Loucy (cell line): ENCODE measurements at regions not wholly inside any gene's neighbourhood (a gene's known extent, or its start where the extent isn't known, plus 50 kb on each side); places are given as distances from the start of the nearest gene placed in this dataset.

Source experiments
- H2AFZ ChIP-seq: fragments of 200-600 bp; sonication (generic); 2 replicates; pipeline ENCODE4 v1.6.0; 2016; ENCODE audit warnings: antibody characterized with exemption, mild to moderate bottlenecking, low read length, moderate library complexity
- H3F3A ChIP-seq: fragments of 200-600 bp; 2 replicates; pipeline ENCODE4 v1.6.0; 2016; ENCODE audit warnings: antibody characterized with exemption, low read depth, mild to moderate bottlenecking
- H3K27me3 ChIP-seq: fragments of 200-600 bp; sonication (generic); 2 replicates; pipeline ENCODE4 v1.6.1; 2014; ENCODE audit warnings: low read length, mild to moderate bottlenecking; ENCODE audit not compliant: insufficient read depth, poor library complexity, severe bottlenecking
- H3K36me3 ChIP-seq: fragments of 200-600 bp; sonication (generic); 2 replicates; pipeline ENCODE4 v1.6.1; 2016; ENCODE audit warnings: low read length; ENCODE audit not compliant: insufficient read depth
- H3K4me1 ChIP-seq: fragments of 200-600 bp; sonication (generic); 2 replicates; pipeline ENCODE4 v1.5.1; 2014; ENCODE audit warnings: low read length, mild to moderate bottlenecking; ENCODE audit not compliant: insufficient read depth, poor library complexity, severe bottlenecking
- H3K4me2 ChIP-seq: fragments of 200-600 bp; sonication (generic); 2 replicates; pipeline ENCODE4 v1.6.0; 2014; ENCODE audit warnings: antibody characterized with exemption, low read length, low read depth, mild to moderate bottlenecking; ENCODE audit not compliant: poor library complexity, severe bottlenecking
- H3K4me3 ChIP-seq: fragments of 200-600 bp; sonication (generic); 2 replicates; pipeline ENCODE4 v1.5.1; 2014; ENCODE audit warnings: low read length, mild to moderate bottlenecking, mixed read lengths; ENCODE audit not compliant: poor library complexity, severe bottlenecking
- H3K79me2 ChIP-seq: fragments of 200-600 bp; sonication (generic); 2 replicates; pipeline ENCODE4 v1.6.1; 2014; ENCODE audit warnings: low read length; ENCODE audit not compliant: insufficient read depth
- H3K9ac ChIP-seq: fragments of 200-600 bp; sonication (generic); 2 replicates; pipeline ENCODE4 v1.6.0; 2014; ENCODE audit warnings: mild to moderate bottlenecking, low read depth, low read length, moderate library complexity; ENCODE audit not compliant: poor library complexity, severe bottlenecking
- H3K9me2 ChIP-seq: fragments of 200-600 bp; sonication (generic); replicated peaks from 2 replicates; pipeline ENCODE4 v1.6.1; 2016; ENCODE audit warnings: low read depth, low read length, mixed read lengths
- H3K9me3 ChIP-seq: fragments of 200-600 bp; sonication (generic); 2 replicates; pipeline ENCODE4 v1.6.1; 2014; ENCODE audit warnings: mild to moderate bottlenecking, antibody characterized with exemption, low read length, low read depth; ENCODE audit not compliant: insufficient read depth
- H4K20me1 ChIP-seq: fragments of 200-600 bp; sonication (generic); 2 replicates; pipeline ENCODE4 v1.6.0; 2014; ENCODE audit warnings: antibody characterized with exemption, low read length, mild to moderate bottlenecking; ENCODE audit not compliant: insufficient read depth, poor library complexity, severe bottlenecking
- CTCF ChIP-seq: fragments of 200-600 bp; sonication (generic); conservative IDR thresholded peaks from 2 replicates; pipeline ENCODE4 v1.5.1; 2014; ENCODE audit warnings: mild to moderate bottlenecking, antibody characterized with exemption, low read length
- EZH2phosphoT487 ChIP-seq: fragments of 200-600 bp; IDR thresholded peaks from 2 replicates; pipeline ENCODE4 v1.6.1; 2018; ENCODE audit warnings: antibody characterized with exemption, mild to moderate bottlenecking, moderate library complexity, borderline replicate concordance

DNA sequence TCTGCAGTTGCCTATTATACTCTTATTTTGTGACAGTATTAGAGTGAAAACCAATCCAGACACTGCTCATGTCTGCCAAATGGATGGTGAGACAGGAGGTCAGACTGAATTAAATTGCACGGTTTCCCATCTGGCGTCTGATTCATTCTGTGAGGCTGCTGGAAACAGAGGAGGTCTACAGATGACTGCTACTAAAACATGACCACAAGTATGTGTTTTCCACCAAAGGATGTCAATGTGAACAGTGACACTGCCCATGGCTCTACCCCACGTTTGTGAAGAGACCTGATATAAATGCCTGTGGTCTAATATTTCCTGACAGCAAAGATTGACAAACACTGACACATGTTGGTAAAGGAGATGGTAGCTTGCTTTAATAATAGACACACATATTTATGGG is 104.3 kb upstream of the ST6GAL2 start:
- Histone ChIP-seq H3K4me2 (no peak overlapping the region), H3K9ac (no peak overlapping the region), H3F3A (no peaks in the 10 kb centered on the region), H3K27me3 (no peaks in the 10 kb centered on the region), H3K9me2 (no peaks in the 10 kb centered on the region), H3K36me3 (no peaks in the 10 kb centered on the region), H3K79me2 (no peaks in the 10 kb centered on the region), H3K4me3 (no peak overlapping the region), H3K9me3 (no peaks in the 10 kb centered on the region), H4K20me1 (no peaks in the 10 kb centered on the region), H2AFZ (no peak overlapping the region), H3K4me1 (no peaks in the 10 kb centered on the region)
- no peak for TF ChIP-seq CTCF
- no peak for TF ChIP-seq EZH2phosphoT487

- Histone ChIP-seq H4K20me1 (no peaks in the 10 kb centered on the region), H3F3A (no peaks in the 10 kb centered on the region), H3K9me3 (no peaks in the 10 kb centered on the region), H3K4me2 (no peak overlapping the region), H3K79me2 (no peaks in the 10 kb centered on the region), H2AFZ (no peak overlapping the region), H3K36me3 (no peaks in the 10 kb centered on the region), H3K9me2 (no peaks in the 10 kb centered on the region), H3K4me3 (no peak overlapping the region), H3K4me1 (no peaks in the 10 kb centered on the region), H3K9ac (no peak overlapping the region), H3K27me3 (no peaks in the 10 kb centered on the region)
- TF ChIP-seq EZH2phosphoT487: no peak
Observed at GRCh38 chr2:106991866-106992265, 105.9 kb upstream of the ST6GAL2 start.

- Histone ChIP-seq H3K79me2 (no peaks in the 10 kb centered on the region), H3K4me3 (no peak overlapping the region), H3F3A (no peaks in the 10 kb centered on the region), H3K9ac (no peak overlapping the region), H2AFZ (no peak overlapping the region), H3K4me2 (no peak overlapping the region), H4K20me1 (no peaks in the 10 kb centered on the region), H3K9me2 (no peaks in the 10 kb centered on the region), H3K9me3 (no peaks in the 10 kb centered on the region), H3K36me3 (no peaks in the 10 kb centered on the region), H3K4me1 (no peaks in the 10 kb centered on the region), H3K27me3 (no peaks in the 10 kb centered on the region)
- TF ChIP-seq EZH2phosphoT487 (no peak), CTCF (no peak)
Observed at GRCh38 chr2:106995556-106995955, 109.6 kb upstream of the ST6GAL2 start.

- Histone ChIP-seq H3K4me1 (no peaks in the 10 kb centered on the region), H2AFZ (no peak overlapping the region), H3K9me2 (no peaks in the 10 kb centered on the region)
Observed at GRCh38 chr2:106996171-106996769, 110.3 kb upstream of the ST6GAL2 start.

More at GRCh38 chr2:106996171-106996769, 110.3 kb upstream of the ST6GAL2 start:
- H3K36me3 ChIP-seq: no peaks in the 10 kb centered on the region
- no peaks in the 10 kb centered on the region for H3F3A ChIP-seq
- H3K9ac ChIP-seq: no peak overlapping the region
- no peaks in the 10 kb centered on the region for H3K9me3 ChIP-seq
- H4K20me1 ChIP-seq: no peaks in the 10 kb centered on the region
- TF ChIP-seq EZH2phosphoT487 (no peak), CTCF (no peak)
- no peak overlapping the region for H3K4me3 ChIP-seq
- H3K4me2 ChIP-seq: no peak overlapping the region
- no peaks in the 10 kb centered on the region for H3K79me2 ChIP-seq
- no peaks in the 10 kb centered on the region for H3K27me3 ChIP-seq
